Endodermal cell (in vitro differentiated cells): ENCODE measurements at regions not wholly inside any gene's neighbourhood (a gene's known extent, or its start where the extent isn't known, plus 50 kb on each side); places are given as distances from the start of the nearest gene placed in this dataset.

ENCODE experiments used
- DNase-seq: peaks from one replicate; pipeline ENCODE4 v3.0.0-alpha.2; 2017
- H3K27ac ChIP-seq: 2 replicates; pipeline ENCODE4 v1.5.1; 2013; ENCODE audit warnings: mild to moderate bottlenecking, low read depth, low read length, moderate library complexity
- H3K27me3 ChIP-seq: 2 replicates; pipeline ENCODE4 v1.6.1; 2013; ENCODE audit warnings: mild to moderate bottlenecking, low read length, moderate library complexity; ENCODE audit not compliant: insufficient read depth, control insufficient read depth, poor library complexity, severe bottlenecking
- H3K36me3 ChIP-seq: 2 replicates; pipeline ENCODE4 v1.7.0; 2013; ENCODE audit warnings: mild to moderate bottlenecking, low read length, moderate library complexity; ENCODE audit not compliant: control insufficient read depth, insufficient read depth
- H3K4me1 ChIP-seq: one replicate; pipeline ENCODE4 v1.7.0; 2013; ENCODE audit warnings: low read length; ENCODE audit not compliant: control insufficient read depth, insufficient read depth
- H3K4me3 ChIP-seq: 2 replicates; pipeline ENCODE4 v1.5.1; 2013; ENCODE audit warnings: mild to moderate bottlenecking, low read length, moderate library complexity
- H3K9ac ChIP-seq: 2 replicates; pipeline ENCODE4 v1.6.1; 2013; ENCODE audit warnings: mild to moderate bottlenecking, low read length, moderate library complexity; ENCODE audit not compliant: poor library complexity, severe bottlenecking; ENCODE audit errors: extremely low read depth
- H3K9me3 ChIP-seq: 2 replicates; pipeline ENCODE4 v1.6.1; 2013; ENCODE audit warnings: mild to moderate bottlenecking, low read length, moderate library complexity; ENCODE audit not compliant: control insufficient read depth
- H3K27ac Mint-ChIP-seq: 2 replicates; pipeline ENCODE4 v1.8.0; 2020; ENCODE audit warnings: mixed read lengths
- H3K27me3 Mint-ChIP-seq: 2 replicates; pipeline ENCODE4 v1.8.0; 2021; ENCODE audit warnings: mild to moderate bottlenecking, mixed read lengths; ENCODE audit not compliant: insufficient read depth
- H3K36me3 Mint-ChIP-seq: 2 replicates; pipeline ENCODE4 v1.8.0; 2020; ENCODE audit warnings: low read depth, mixed read lengths
- H3K4me1 Mint-ChIP-seq: 2 replicates; pipeline ENCODE4 v1.8.0; 2020; ENCODE audit warnings: mixed read lengths
- H3K4me3 Mint-ChIP-seq: 2 replicates; pipeline ENCODE4 v1.8.0; 2020; ENCODE audit warnings: mild to moderate bottlenecking, moderate library complexity, mixed read lengths
- H3K9me3 Mint-ChIP-seq: 2 replicates; pipeline ENCODE4 v1.8.0; 2020; ENCODE audit warnings: mild to moderate bottlenecking, mixed read lengths
- CTCF ChIP-seq: fragments of 200-600 bp; sonication (generic); conservative IDR thresholded peaks from 2 replicates; pipeline ENCODE4 v1.5.0; 2021; ENCODE audit warnings: antibody characterized with exemption, mild to moderate bottlenecking
- WGBS, 2 experiments: methylation state at CpG; one replicate each; pipeline versions ENCODE4 v1.1.5 to v1.1.7; 2013; ENCODE audit warnings: missing lambda C conversion rate in 2 of 2, mixed read lengths in 1 of 2; ENCODE audit not compliant: insufficient coverage in 1 of 2, insufficient read length in 1 of 2; 5-methylcytosine and 5-hydroxymethylcytosine counted together

- H3K4me1 Mint-ChIP-seq = peaks cover 7% of the 10 kb centered on the region
- Histone ChIP-seq H3K4me1 (no peaks in the 10 kb centered on the region), H3K9ac (no peak overlapping the region), H3K36me3 (no peaks in the 10 kb centered on the region), H3K27me3 (no peaks in the 10 kb centered on the region), H3K4me3 (no peak overlapping the region), H3K9me3 (peaks cover 13% of the 10 kb centered on the region), H3K27ac (no peak overlapping the region)
- H3K27me3 Mint-ChIP-seq = no peaks in the 10 kb centered on the region
- no peak overlapping the region for H3K4me3 Mint-ChIP-seq
- DNase-seq = no peak
- H3K27ac Mint-ChIP-seq = no peak overlapping the region
- H3K9me3 Mint-ChIP-seq = peaks cover 9% of the 10 kb centered on the region
- no peaks in the 10 kb centered on the region for H3K36me3 Mint-ChIP-seq
- no peak for TF ChIP-seq CTCF
- WGBS, 2 experiments = 92 to 96% methylated on average over 5 to 7 of the region's 7 CpGs
Measured at GRCh38 chr4:17206829-17207801, 304.8 kb downstream of the QDPR start.

- Histone ChIP-seq H3K9ac (no peak overlapping the region), H3K27ac (no peak overlapping the region), H3K4me3 (no peak overlapping the region), H3K36me3 (no peaks in the 10 kb centered on the region), H3K9me3 (peaks cover 13% of the 10 kb centered on the region), H3K27me3 (no peaks in the 10 kb centered on the region), H3K4me1 (no peaks in the 10 kb centered on the region)
- H3K9me3 Mint-ChIP-seq = peaks cover 11% of the 10 kb centered on the region
- no peak for DNase-seq
- H3K4me1 Mint-ChIP-seq = peaks cover 7% of the 10 kb centered on the region
- TF ChIP-seq CTCF = no peak
- H3K27ac Mint-ChIP-seq = no peak overlapping the region
- H3K36me3 Mint-ChIP-seq = no peaks in the 10 kb centered on the region
- 67 to 91% methylated on average over 1 to 2 of the region's 2 CpGs for WGBS, 2 experiments
- H3K4me3 Mint-ChIP-seq = no peak overlapping the region
- H3K27me3 Mint-ChIP-seq = no peaks in the 10 kb centered on the region
Measured at GRCh38 chr4:17204908-17205307, 306.5 kb upstream of the LDB2 start.

GRCh38 chr4:17203797-17204196, 305.4 kb upstream of the LDB2 start:
- Histone ChIP-seq H3K27ac (no peak overlapping the region), H3K27me3 (no peaks in the 10 kb centered on the region), H3K9ac (no peak overlapping the region), H3K36me3 (no peaks in the 10 kb centered on the region), H3K9me3 (peaks cover 13% of the 10 kb centered on the region), H3K4me3 (no peak overlapping the region), H3K4me1 (no peaks in the 10 kb centered on the region)
- TF ChIP-seq CTCF = no peak
- H3K36me3 Mint-ChIP-seq = no peaks in the 10 kb centered on the region
- whole genome bisulfite sequencing, 2 experiments = 95% methylated on average over 2 of the region's 2 CpGs; no CpG with 5 or more reads in 1 of the 2 experiments
- DNase-seq = no peak
- peaks cover 7% of the 10 kb centered on the region for H3K4me1 Mint-ChIP-seq
- no peak overlapping the region for H3K4me3 Mint-ChIP-seq
- H3K27me3 Mint-ChIP-seq = no peaks in the 10 kb centered on the region
- no peak overlapping the region for H3K27ac Mint-ChIP-seq
- peaks cover 15% of the 10 kb centered on the region for H3K9me3 Mint-ChIP-seq
